PC-3 (cell line): ENCODE measurements at regions not wholly inside any gene's neighbourhood (a gene's known extent, or its start where the extent isn't known, plus 50 kb on each side); places are given as distances from the start of the nearest gene placed in this dataset.

ENCODE experiments used
- CTCF ChIP-seq: fragments of 300-600 bp; sonication (generic); conservative IDR thresholded peaks from 2 replicates; pipeline ENCODE4 v1.5.1; 2017; ENCODE audit warnings: antibody characterized with exemption, low read depth, mild to moderate bottlenecking, low read length
- EZH2 ChIP-seq: fragments of 300-600 bp; sonication (generic); IDR thresholded peaks from one replicate; pipeline ENCODE4 v1.6.1; 2017; ENCODE audit warnings: antibody characterized with exemption, mild to moderate bottlenecking, low read length; ENCODE audit not compliant: unreplicated experiment
- EZH2phosphoT487 ChIP-seq: fragments of 300-600 bp; sonication (generic); IDR thresholded peaks from 2 replicates; pipeline ENCODE4 v1.6.1; 2018; ENCODE audit warnings: mild to moderate bottlenecking, antibody characterized with exemption, low read length, borderline replicate concordance

DNA sequence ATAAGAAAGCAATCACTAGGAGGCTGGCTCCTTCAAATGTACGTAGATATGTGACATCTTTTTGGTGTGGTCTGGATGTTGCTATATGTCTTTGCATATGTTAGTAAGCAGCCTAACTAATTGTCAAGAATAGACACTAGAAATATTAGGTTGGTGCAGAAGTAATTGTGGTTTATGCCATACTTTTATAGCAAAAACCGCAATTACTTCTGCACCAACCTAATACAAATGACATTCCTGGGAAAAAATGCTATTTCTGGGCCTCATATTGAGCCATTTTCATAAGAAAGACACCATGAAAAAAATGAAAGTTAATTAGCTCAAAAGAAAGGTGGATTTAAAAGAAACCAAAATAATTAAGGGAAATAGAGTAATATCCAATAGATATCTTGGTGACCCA is 555.8 kb downstream of the ZNF385D start:
- TF ChIP-seq CTCF (no peak), EZH2 (no peak), EZH2phosphoT487 (no peak)
